ENCODE measurements at regions not wholly inside any gene's neighbourhood (a gene's known extent, or its start where the extent isn't known, plus 50 kb on each side); places are given as distances from the start of the nearest gene placed in this dataset.
"Not testable (repeated sequence)": the region's sequence is repeated elsewhere in the genome, so short reads cannot be mapped to it uniquely, and the experiment has no call there.

GRCh38 chr18:60319129-60319528, 53.4 kb downstream of the MC4R start:
- no peak for DNase-seq (ENCODE audit: low read depth)

- no peak for DNase-seq (ENCODE audit: low read depth)
Measured at GRCh38 chr18:60311676-60312360, 60.8 kb downstream of the MC4R start.

- DNase-seq (ENCODE audit: low read depth): no peak
Measured at GRCh38 chr18:60295674-60296073, 76.9 kb downstream of the MC4R start.

GRCh38 chr18:60292186-60292585, 80.4 kb downstream of the MC4R start:
- no peak for DNase-seq (ENCODE audit: low read depth)

- no peak for DNase-seq (ENCODE audit: low read depth)
Measured at GRCh38 chr18:60279391-60279790, 93.2 kb downstream of the MC4R start.

GRCh38 chr18:60277855-60278480, 94.6 kb downstream of the MC4R start:
- peak; percentile 32 for DNase-seq (ENCODE audit: low read depth)

GRCh38 chr18:60267391-60268058, 105.0 kb downstream of the MC4R start:
- DNase-seq (ENCODE audit: low read depth): no peak

GRCh38 chr18:60266558-60266957, 106.0 kb downstream of the MC4R start:
- no peak for DNase-seq (ENCODE audit: low read depth)

- DNase-seq (ENCODE audit: low read depth): peak; percentile 57
Measured at GRCh38 chr18:60259052-60259681, 113.4 kb downstream of the MC4R start.

- no peak for DNase-seq (ENCODE audit: low read depth)
Measured at GRCh38 chr18:60249388-60249787, 123.2 kb downstream of the MC4R start.

- no peak for DNase-seq (ENCODE audit: low read depth)
Measured at GRCh38 chr18:60248336-60249330, 123.9 kb downstream of the MC4R start.

GRCh38 chr18:60247103-60247502, 125.5 kb downstream of the MC4R start:
- no peak for DNase-seq (ENCODE audit: low read depth)

- no peak for DNase-seq (ENCODE audit: low read depth)
Measured at GRCh38 chr18:60246606-60247005, 126.0 kb downstream of the MC4R start.

GRCh38 chr18:60245096-60245495, 127.5 kb downstream of the MC4R start:
- no peak for DNase-seq (ENCODE audit: low read depth)

GRCh38 chr18:60239024-60239710, 133.4 kb downstream of the MC4R start:
- DNase-seq (ENCODE audit: low read depth): not testable (repeated sequence)

- DNase-seq (ENCODE audit: low read depth): no peak
Measured at GRCh38 chr18:60235164-60235563, 137.4 kb downstream of the MC4R start.

- peak; percentile 78 for DNase-seq (ENCODE audit: low read depth)
Measured at GRCh38 chr18:60232541-60232940, 140.0 kb downstream of the MC4R start.

GRCh38 chr18:60228609-60229595, 143.7 kb downstream of the MC4R start:
- no peak for DNase-seq (ENCODE audit: low read depth)

GRCh38 chr18:60215432-60215831, 157.1 kb downstream of the MC4R start:
- DNase-seq (ENCODE audit: low read depth): no peak

- DNase-seq (ENCODE audit: low read depth): no peak
Measured at GRCh38 chr18:60209042-60209441, 163.5 kb downstream of the MC4R start.
